ENCODE measurements at regions not wholly inside any gene's neighbourhood (a gene's known extent, or its start where the extent isn't known, plus 50 kb on each side); places are given as distances from the start of the nearest gene placed in this dataset.

GRCh38 chr21:16347223-16347622, 617.4 kb downstream of the USP25 start:
- no peak for DNase-seq
- Histone ChIP-seq H3K9me3 (ENCODE audit: insufficient read depth, low read depth, low read length) (no peaks in the 10 kb centered on the region), H3K4me1 (ENCODE audit: control insufficient read depth in 1 of 2, insufficient read depth in 2 of 2, low read length in 2 of 2) (no peaks in the 10 kb centered on the region), H3K36me3 (ENCODE audit: control insufficient read depth in 1 of 2, insufficient read depth in 2 of 2, low read length in 2 of 2) (no peaks in the 10 kb centered on the region), H4K8ac (ENCODE audit: low read depth, low read length) (no peak overlapping the region), H3K4me2 (ENCODE audit: low read length) (no peak overlapping the region), H3K18ac (ENCODE audit: low read length) (no peak overlapping the region), H2BK120ac (ENCODE audit: insufficient read depth, low read length, poor library complexity) (no peak overlapping the region), H3K79me1 (ENCODE audit: low read length) (no peaks in the 10 kb centered on the region), H2AFZ (ENCODE audit: insufficient read depth, low read length, poor library complexity) (no peak overlapping the region), H3K9ac (ENCODE audit: low read length) (no peak overlapping the region), H3K14ac (ENCODE audit: low read length) (no peak overlapping the region), H3K79me2 (ENCODE audit: control insufficient read depth, insufficient read depth, low read length, poor library complexity) (no peaks in the 10 kb centered on the region), H3K23ac (ENCODE audit: low read length) (no peak overlapping the region), H2BK5ac (ENCODE audit: low read depth, low read length, poor library complexity) (no peak overlapping the region), H3K27ac (ENCODE audit: low read depth, low read length) (no peak overlapping the region), H4K91ac (ENCODE audit: low read depth, low read length) (no peak overlapping the region), H3K27me3 (ENCODE audit: insufficient read depth, low read length) (no peaks in the 10 kb centered on the region), H2AK5ac (ENCODE audit: low read length) (no peak overlapping the region), H4K12ac (ENCODE audit: low read depth, low read length) (no peak overlapping the region), H3K4me3 (ENCODE audit: low read depth, low read length) (no peak overlapping the region), H3K4ac (ENCODE audit: low read depth, low read length) (no peak overlapping the region), H2BK12ac (ENCODE audit: low read length) (no peak overlapping the region)

DNA sequence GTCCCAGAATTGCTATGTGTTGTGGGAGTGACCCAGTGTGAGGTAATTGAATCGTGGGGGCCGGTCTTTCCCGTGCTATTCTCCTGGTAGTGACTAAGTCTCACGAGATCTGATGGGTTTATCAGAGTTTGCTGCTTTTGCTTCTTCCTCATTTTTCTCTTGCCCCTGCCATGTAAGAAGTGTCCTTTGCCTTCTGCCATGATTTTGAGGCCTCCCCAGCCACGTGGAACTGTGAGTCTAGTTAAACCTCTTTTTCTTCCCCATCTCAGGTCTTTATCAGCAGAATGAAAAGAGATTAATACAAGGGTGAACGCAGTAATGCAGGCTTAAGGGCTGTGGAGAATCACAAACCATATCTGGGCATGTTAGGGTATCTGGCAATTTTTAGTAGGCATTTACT, 624.0 kb downstream of the USP25 start:
- no CpG with 5 or more reads among the region's 6 CpGs for WGBS (ENCODE audit: extremely low coverage, insufficient coverage, insufficient read length)
- no peak overlapping the region for H4K8ac ChIP-seq (ENCODE audit: low read depth, low read length)
- H3K14ac ChIP-seq (ENCODE audit: low read length) = no peak overlapping the region

DNA sequence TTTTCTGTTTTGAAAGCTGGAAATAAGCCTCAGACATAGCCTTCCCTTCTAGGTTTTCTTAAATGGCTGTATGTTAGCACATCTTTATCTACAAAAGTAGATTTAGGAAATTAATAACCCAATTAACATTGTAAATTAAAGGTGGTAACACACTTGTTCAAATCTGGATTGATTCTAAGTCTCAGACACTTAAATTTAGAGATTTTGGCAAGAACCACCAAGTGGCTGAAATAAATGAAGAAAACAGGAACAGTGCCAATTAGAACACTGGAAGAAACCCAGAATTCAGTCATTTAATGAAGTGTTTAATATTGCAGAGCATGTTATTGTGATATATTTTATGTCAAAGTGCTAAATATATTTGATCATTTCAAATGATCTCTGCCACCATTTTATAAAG, 628.2 kb downstream of the USP25 start:
- Histone ChIP-seq H3K4ac (ENCODE audit: low read depth, low read length) (no peak overlapping the region), H3K79me1 (ENCODE audit: low read length) (no peaks in the 10 kb centered on the region)

More for the DNA sequence above, 624.0 kb downstream of the USP25 start:
- no peak for DNase-seq
- no peak overlapping the region for H4K12ac ChIP-seq (ENCODE audit: low read depth, low read length)
- H2AFZ ChIP-seq (ENCODE audit: insufficient read depth, low read length, poor library complexity) = no peak overlapping the region
- H2BK5ac ChIP-seq (ENCODE audit: low read depth, low read length, poor library complexity) = no peak overlapping the region
- no peak overlapping the region for H2BK12ac ChIP-seq (ENCODE audit: low read length)
- H3K79me2 ChIP-seq (ENCODE audit: control insufficient read depth, insufficient read depth, low read length, poor library complexity) = no peaks in the 10 kb centered on the region
- H3K4me3 ChIP-seq (ENCODE audit: low read depth, low read length) = no peak overlapping the region
- H3K36me3 ChIP-seq (ENCODE audit: control insufficient read depth in 1 of 2, insufficient read depth in 2 of 2, low read length in 2 of 2) = no peaks in the 10 kb centered on the region
- H3K9ac ChIP-seq (ENCODE audit: low read length) = no peak overlapping the region
- no peak overlapping the region for H3K23ac ChIP-seq (ENCODE audit: low read length)
- no peak overlapping the region for H3K27ac ChIP-seq (ENCODE audit: low read depth, low read length)
- no peaks in the 10 kb centered on the region for H3K27me3 ChIP-seq (ENCODE audit: insufficient read depth, low read length)
- H3K4me1 ChIP-seq (ENCODE audit: control insufficient read depth in 1 of 2, insufficient read depth in 2 of 2, low read length in 2 of 2) = no peaks in the 10 kb centered on the region
- no peak overlapping the region for H2BK120ac ChIP-seq (ENCODE audit: insufficient read depth, low read length, poor library complexity)
- no peak overlapping the region for H3K4me2 ChIP-seq (ENCODE audit: low read length)
- no peak overlapping the region for H4K91ac ChIP-seq (ENCODE audit: low read depth, low read length)
- H3K4ac ChIP-seq (ENCODE audit: low read depth, low read length) = no peak overlapping the region
- H3K9me3 ChIP-seq (ENCODE audit: insufficient read depth, low read depth, low read length) = no peaks in the 10 kb centered on the region
- H3K79me1 ChIP-seq (ENCODE audit: low read length) = no peaks in the 10 kb centered on the region
- H2AK5ac ChIP-seq (ENCODE audit: low read length) = no peak overlapping the region
- no peak overlapping the region for H3K18ac ChIP-seq (ENCODE audit: low read length)

GRCh38 chr21:16358784-16359183, 629.0 kb downstream of the USP25 start:
- H3K18ac ChIP-seq (ENCODE audit: low read length) = no peak overlapping the region
- H2BK120ac ChIP-seq (ENCODE audit: insufficient read depth, low read length, poor library complexity) = no peak overlapping the region
- no peak overlapping the region for H3K4me2 ChIP-seq (ENCODE audit: low read length)
- H3K27me3 ChIP-seq (ENCODE audit: insufficient read depth, low read length) = no peaks in the 10 kb centered on the region
- H3K14ac ChIP-seq (ENCODE audit: low read length) = no peak overlapping the region
- H4K91ac ChIP-seq (ENCODE audit: low read depth, low read length) = no peak overlapping the region
- no peaks in the 10 kb centered on the region for H3K79me1 ChIP-seq (ENCODE audit: low read length)
- no peak overlapping the region for H4K8ac ChIP-seq (ENCODE audit: low read depth, low read length)
- no peak overlapping the region for H4K12ac ChIP-seq (ENCODE audit: low read depth, low read length)
- no peak for DNase-seq
- H3K9me3 ChIP-seq (ENCODE audit: insufficient read depth, low read depth, low read length) = no peaks in the 10 kb centered on the region
- no peak overlapping the region for H3K27ac ChIP-seq (ENCODE audit: low read depth, low read length)
- no peak overlapping the region for H3K4ac ChIP-seq (ENCODE audit: low read depth, low read length)
- H3K23ac ChIP-seq (ENCODE audit: low read length) = no peak overlapping the region
- H3K4me3 ChIP-seq (ENCODE audit: low read depth, low read length) = no peak overlapping the region
- H2BK5ac ChIP-seq (ENCODE audit: low read depth, low read length, poor library complexity) = no peak overlapping the region
- no peak overlapping the region for H3K9ac ChIP-seq (ENCODE audit: low read length)
- no peak overlapping the region for H2AFZ ChIP-seq (ENCODE audit: insufficient read depth, low read length, poor library complexity)
- no peaks in the 10 kb centered on the region for H3K4me1 ChIP-seq (ENCODE audit: control insufficient read depth in 1 of 2, insufficient read depth in 2 of 2, low read length in 2 of 2)
- H2BK12ac ChIP-seq (ENCODE audit: low read length) = no peak overlapping the region
- H2AK5ac ChIP-seq (ENCODE audit: low read length) = no peak overlapping the region
- no peaks in the 10 kb centered on the region for H3K36me3 ChIP-seq (ENCODE audit: control insufficient read depth in 1 of 2, insufficient read depth in 2 of 2, low read length in 2 of 2)
- WGBS (ENCODE audit: extremely low coverage, insufficient coverage, insufficient read length) = no CpG with 5 or more reads among the region's 2 CpGs
- no peaks in the 10 kb centered on the region for H3K79me2 ChIP-seq (ENCODE audit: control insufficient read depth, insufficient read depth, low read length, poor library complexity)

More for the DNA sequence above, 628.2 kb downstream of the USP25 start:
- DNase-seq = no peak
- Histone ChIP-seq H3K14ac (ENCODE audit: low read length) (no peak overlapping the region), H3K36me3 (ENCODE audit: control insufficient read depth in 1 of 2, insufficient read depth in 2 of 2, low read length in 2 of 2) (no peaks in the 10 kb centered on the region), H3K4me2 (ENCODE audit: low read length) (no peak overlapping the region), H3K4me3 (ENCODE audit: low read depth, low read length) (no peak overlapping the region), H3K4me1 (ENCODE audit: control insufficient read depth in 1 of 2, insufficient read depth in 2 of 2, low read length in 2 of 2) (no peaks in the 10 kb centered on the region), H4K8ac (ENCODE audit: low read depth, low read length) (no peak overlapping the region), H3K27ac (ENCODE audit: low read depth, low read length) (no peak overlapping the region), H2BK12ac (ENCODE audit: low read length) (no peak overlapping the region), H3K23ac (ENCODE audit: low read length) (no peak overlapping the region), H4K12ac (ENCODE audit: low read depth, low read length) (no peak overlapping the region), H3K9ac (ENCODE audit: low read length) (no peak overlapping the region), H3K79me2 (ENCODE audit: control insufficient read depth, insufficient read depth, low read length, poor library complexity) (no peaks in the 10 kb centered on the region), H2BK5ac (ENCODE audit: low read depth, low read length, poor library complexity) (no peak overlapping the region), H3K9me3 (ENCODE audit: insufficient read depth, low read depth, low read length) (no peaks in the 10 kb centered on the region), H2AFZ (ENCODE audit: insufficient read depth, low read length, poor library complexity) (no peak overlapping the region), H3K27me3 (ENCODE audit: insufficient read depth, low read length) (no peaks in the 10 kb centered on the region), H2AK5ac (ENCODE audit: low read length) (no peak overlapping the region), H2BK120ac (ENCODE audit: insufficient read depth, low read length, poor library complexity) (no peak overlapping the region), H3K18ac (ENCODE audit: low read length) (no peak overlapping the region), H4K91ac (ENCODE audit: low read depth, low read length) (no peak overlapping the region)

GRCh38 chr21:16363100-16363499, 633.3 kb downstream of the USP25 start:
- Histone ChIP-seq H3K18ac (ENCODE audit: low read length) (no peak overlapping the region), H4K8ac (ENCODE audit: low read depth, low read length) (no peak overlapping the region), H4K91ac (ENCODE audit: low read depth, low read length) (no peak overlapping the region), H3K4me2 (ENCODE audit: low read length) (no peak overlapping the region), H4K12ac (ENCODE audit: low read depth, low read length) (no peak overlapping the region), H3K4ac (ENCODE audit: low read depth, low read length) (no peak overlapping the region), H2AK5ac (ENCODE audit: low read length) (no peak overlapping the region), H2AFZ (ENCODE audit: insufficient read depth, low read length, poor library complexity) (no peak overlapping the region), H3K79me2 (ENCODE audit: control insufficient read depth, insufficient read depth, low read length, poor library complexity) (no peaks in the 10 kb centered on the region), H3K36me3 (ENCODE audit: control insufficient read depth in 1 of 2, insufficient read depth in 2 of 2, low read length in 2 of 2) (no peaks in the 10 kb centered on the region), H3K9me3 (ENCODE audit: insufficient read depth, low read depth, low read length) (no peaks in the 10 kb centered on the region), H3K4me3 (ENCODE audit: low read depth, low read length) (no peak overlapping the region), H2BK120ac (ENCODE audit: insufficient read depth, low read length, poor library complexity) (no peak overlapping the region), H3K4me1 (ENCODE audit: control insufficient read depth in 1 of 2, insufficient read depth in 2 of 2, low read length in 2 of 2) (no peaks in the 10 kb centered on the region), H3K27ac (ENCODE audit: low read depth, low read length) (no peak overlapping the region), H3K23ac (ENCODE audit: low read length) (no peak overlapping the region), H3K79me1 (ENCODE audit: low read length) (no peaks in the 10 kb centered on the region), H2BK12ac (ENCODE audit: low read length) (no peak overlapping the region), H2BK5ac (ENCODE audit: low read depth, low read length, poor library complexity) (no peak overlapping the region), H3K9ac (ENCODE audit: low read length) (no peak overlapping the region), H3K14ac (ENCODE audit: low read length) (no peak overlapping the region), H3K27me3 (ENCODE audit: insufficient read depth, low read length) (no peaks in the 10 kb centered on the region)
- no peak for DNase-seq
- no CpG with 5 or more reads among the region's 2 CpGs for WGBS (ENCODE audit: extremely low coverage, insufficient coverage, insufficient read length)
